ENCODE measurements at regions not wholly inside any gene's neighbourhood (a gene's known extent, or its start where the extent isn't known, plus 50 kb on each side); places are given as distances from the start of the nearest gene placed in this dataset.
"Not testable (repeated sequence)": the region's sequence is repeated elsewhere in the genome, so short reads cannot be mapped to it uniquely, and the experiment has no call there.

GRCh38 chr6:144635051-144635450 lies 349.9 kb downstream of the UTRN start:
- DNase-seq (ENCODE audit: extremely low read depth, low read depth): no peak
- TF ChIP-seq CTCF (IDR thresholded peaks at IDR 0.05; ENCODE audit: low read depth, low read length): no peak

- DNase-seq (ENCODE audit: extremely low read depth, low read depth): not testable (repeated sequence)
These were observed 350.9 kb downstream of the UTRN start for GRCh38 chr6:144636025-144636424.

GRCh38 chr6:144637541-144637940 lies 352.4 kb downstream of the UTRN start:
- TF ChIP-seq CTCF (IDR thresholded peaks at IDR 0.05; ENCODE audit: low read depth, low read length): no peak
- DNase-seq (ENCODE audit: extremely low read depth, low read depth): no peak

GRCh38 chr6:144639654-144640053 lies 354.5 kb downstream of the UTRN start:
- DNase-seq (ENCODE audit: extremely low read depth, low read depth): no peak
- no peak for TF ChIP-seq CTCF (IDR thresholded peaks at IDR 0.05; ENCODE audit: low read depth, low read length)

- DNase-seq (ENCODE audit: extremely low read depth, low read depth): no peak
- no peak for TF ChIP-seq CTCF (IDR thresholded peaks at IDR 0.05; ENCODE audit: low read depth, low read length)
These were observed 356.2 kb downstream of the UTRN start for GRCh38 chr6:144641286-144641685.

GRCh38 chr6:144644776-144645175 lies 359.6 kb downstream of the UTRN start:
- DNase-seq (ENCODE audit: extremely low read depth, low read depth): no peak
- TF ChIP-seq CTCF (IDR thresholded peaks at IDR 0.05; ENCODE audit: low read depth, low read length): no peak

- TF ChIP-seq CTCF (IDR thresholded peaks at IDR 0.05; ENCODE audit: low read depth, low read length): no peak
- no peak for DNase-seq (ENCODE audit: extremely low read depth, low read depth)
These were observed 361.2 kb downstream of the UTRN start for GRCh38 chr6:144646093-144647056.

All from AG09319 (cell line).